GM23338 (cell line): ENCODE measurements at regions not wholly inside any gene's neighbourhood (a gene's known extent, or its start where the extent isn't known, plus 50 kb on each side); places are given as distances from the start of the nearest gene placed in this dataset.

Experiments used
- ATAC-seq: fragments of 200-7000 bp; cut with Tn5 transposase; 3 replicates; pipeline ENCODE4 v1.9.1; 2020
- DNase-seq: peaks from one replicate; pipeline ENCODE4 v3.0.0-alpha.2; 2015; ENCODE audit warnings: low spot score
- H2AFZ ChIP-seq: fragments of 200-600 bp; sonication (generic); 2 replicates; pipeline ENCODE4 v1.8.0; 2016; ENCODE audit warnings: antibody characterized with exemption, mild to moderate bottlenecking, moderate library complexity
- H3F3A ChIP-seq: fragments of 200-600 bp; sonication (generic); replicated peaks from 2 replicates; pipeline ENCODE4 v1.8.0; 2017; ENCODE audit warnings: antibody characterized with exemption, mixed run types, low read depth
- H3K27ac ChIP-seq: fragments of 200-600 bp; sonication (generic); 2 replicates; pipeline ENCODE4 v1.6.1; 2016; ENCODE audit warnings: low read depth
- H3K27me3 ChIP-seq: fragments of 200-600 bp; sonication (generic); 2 replicates; pipeline ENCODE4 v1.8.0; 2016; ENCODE audit warnings: mild to moderate bottlenecking, mixed run types, moderate library complexity; ENCODE audit not compliant: insufficient read depth
- H3K36me3 ChIP-seq: fragments of 200-600 bp; sonication (generic); 2 replicates; pipeline ENCODE4 v1.8.0; 2016; ENCODE audit warnings: mild to moderate bottlenecking; ENCODE audit not compliant: insufficient read depth
- H3K4me1 ChIP-seq: fragments of 200-600 bp; sonication (generic); 2 replicates; pipeline ENCODE4 v1.8.0; 2016; ENCODE audit warnings: mild to moderate bottlenecking, moderate library complexity; ENCODE audit not compliant: insufficient read depth
- H3K4me2 ChIP-seq: fragments of 200-600 bp; sonication (generic); 2 replicates; pipeline ENCODE4 v1.7.1; 2017; ENCODE audit warnings: mixed run types
- H3K4me3 ChIP-seq: fragments of 200-600 bp; sonication (generic); 2 replicates; pipeline ENCODE4 v1.6.1; 2016; ENCODE audit warnings: mixed run types
- H3K79me2 ChIP-seq: fragments of 200-600 bp; sonication (generic); replicated peaks from 2 replicates; pipeline ENCODE4 v1.8.0; 2017; ENCODE audit warnings: mild to moderate bottlenecking; ENCODE audit not compliant: insufficient read depth
- H3K9me2 ChIP-seq: fragments of 200-600 bp; sonication (generic); 2 replicates; pipeline ENCODE4 v1.8.0; 2017; ENCODE audit not compliant: insufficient read depth
- H4K20me1 ChIP-seq: fragments of 200-600 bp; sonication (generic); replicated peaks from 2 replicates; pipeline ENCODE4 v1.8.0; 2017; ENCODE audit warnings: mild to moderate bottlenecking; ENCODE audit not compliant: insufficient read depth
- H3K27ac Mint-ChIP-seq: 2 replicates; pipeline ENCODE4 v1.8.0; 2020; ENCODE audit warnings: inconsistent platforms, mild to moderate bottlenecking, moderate library complexity, mixed read lengths
- H3K27me3 Mint-ChIP-seq: 3 replicates; pipeline ENCODE4 v1.8.0; 2022; ENCODE audit warnings: low read depth, mild to moderate bottlenecking, moderate library complexity, mixed read lengths, inconsistent platforms; ENCODE audit not compliant: insufficient read depth, poor library complexity
- H3K36me3 Mint-ChIP-seq: 3 replicates; pipeline ENCODE4 v1.8.0; 2021; ENCODE audit warnings: low read depth, mild to moderate bottlenecking, inconsistent platforms, moderate library complexity, mixed read lengths
- H3K4me1 Mint-ChIP-seq: 3 replicates; pipeline ENCODE4 v1.8.0; 2020; ENCODE audit warnings: mild to moderate bottlenecking, inconsistent platforms, mixed read lengths
- H3K4me3 Mint-ChIP-seq: 3 replicates; pipeline ENCODE4 v1.8.0; 2021; ENCODE audit warnings: moderate library complexity, mild to moderate bottlenecking, inconsistent platforms, mixed read lengths
- H3K9me3 Mint-ChIP-seq: 3 replicates; pipeline ENCODE4 v1.8.0; 2020; ENCODE audit warnings: moderate library complexity, mild to moderate bottlenecking, inconsistent platforms, mixed read lengths
- CREB1 ChIP-seq: fragments of 250-450 bp; sonication (Bioruptor Pico); IDR thresholded peaks from 2 replicates; pipeline ENCODE4 v1.5.0; 2020; ENCODE audit warnings: low read depth, mild to moderate bottlenecking, moderate library complexity
- CTCF ChIP-seq, 2 experiments: fragments of 200-600 bp in 1 of 2; sonication (generic) in 1 of 2; conservative IDR thresholded peaks; 2 replicates each; pipeline versions ENCODE4 v1.5.1 to v1.6.1; 2016 to 2017; ENCODE audit warnings: antibody characterized with exemption in 2 of 2, low read depth in 2 of 2, mild to moderate bottlenecking in 2 of 2, moderate library complexity in 1 of 2
- ETS1 ChIP-seq: IDR thresholded peaks from 2 replicates; pipeline ENCODE4 v1.6.1; 2016; ENCODE audit warnings: antibody characterized with exemption
- EZH2 ChIP-seq: fragments of 200-600 bp; sonication (generic); IDR thresholded peaks from one replicate; pipeline ENCODE4 v1.8.0; 2017; ENCODE audit warnings: antibody characterized with exemption, mild to moderate bottlenecking, low read depth; ENCODE audit not compliant: unreplicated experiment
- EZH2phosphoT487 ChIP-seq: fragments of 200-600 bp; sonication (generic); IDR thresholded peaks from one replicate; pipeline ENCODE4 v1.8.1; 2018; ENCODE audit warnings: antibody characterized with exemption; ENCODE audit not compliant: unreplicated experiment
- JUNB ChIP-seq: IDR thresholded peaks from one replicate; pipeline ENCODE4 v1.6.1; 2016; ENCODE audit warnings: antibody characterized with exemption; ENCODE audit not compliant: unreplicated experiment
- NANOG ChIP-seq: IDR thresholded peaks from 2 replicates; pipeline ENCODE4 v1.6.1; 2016; ENCODE audit warnings: antibody characterized with exemption, borderline replicate concordance
- POLR2AphosphoS5 ChIP-seq: IDR thresholded peaks from 2 replicates; pipeline ENCODE4 v1.6.1; 2016; ENCODE audit warnings: antibody characterized with exemption, low read depth
- REST ChIP-seq: IDR thresholded peaks from one replicate; pipeline ENCODE4 v1.6.1; 2018; ENCODE audit warnings: antibody characterized with exemption; ENCODE audit not compliant: unreplicated experiment
- STAT1 ChIP-seq: IDR thresholded peaks from one replicate; pipeline ENCODE4 v1.6.1; 2016; ENCODE audit warnings: antibody characterized with exemption; ENCODE audit not compliant: unreplicated experiment
- ZNF114 ChIP-seq: fragments of 250-450 bp; sonication (Bioruptor Pico); IDR thresholded peaks from 2 replicates; pipeline ENCODE4 v1.5.0; 2020; ENCODE audit warnings: mild to moderate bottlenecking, moderate library complexity
- ZNF331 ChIP-seq: fragments of 250-450 bp; sonication (Bioruptor Pico); IDR thresholded peaks from 2 replicates; pipeline ENCODE4 v1.5.0; 2020; ENCODE audit warnings: low read depth, mild to moderate bottlenecking, moderate library complexity
- ZNF462 ChIP-seq: fragments of 250-450 bp; sonication (Bioruptor Pico); IDR thresholded peaks from 2 replicates; pipeline ENCODE4 v1.5.0; 2020; ENCODE audit warnings: mild to moderate bottlenecking, moderate library complexity

GRCh38 chr12:60399064-60399463 is 803.2 kb downstream of the SLC16A7 start:
- Mint-ChIP-seq H3K4me1 (no peaks in the 10 kb centered on the region), H3K36me3 (no peaks in the 10 kb centered on the region), H3K27ac (no peak overlapping the region), H3K4me3 (no peak overlapping the region), H3K9me3 (no peaks in the 10 kb centered on the region), H3K27me3 (no peaks in the 10 kb centered on the region)
- TF ChIP-seq ZNF114 (CRISPR knock-in tag) (no peak), JUNB (no peak), ZNF331 (CRISPR knock-in tag) (no peak), POLR2AphosphoS5 (no peak), CREB1 (CRISPR knock-in tag) (no peak), REST (no peak), NANOG (no peak), EZH2phosphoT487 (no peak), ZNF462 (CRISPR knock-in tag) (no peak), ETS1 (no peak), CTCF (conservative IDR thresholded peaks at IDR 0.05; ENCODE audit: low read depth in 2 of 2) (no peak), STAT1 (no peak), EZH2 (no peak)
- H2AFZ ChIP-seq, result no peak overlapping the region
- ATAC-seq (no peak), DNase-seq (no peak)
- no peak overlapping the region for H3K4me3 ChIP-seq
- no peaks in the 10 kb centered on the region for H3K9me2 ChIP-seq
- H3K4me2 ChIP-seq, result no peak overlapping the region
- no peaks in the 10 kb centered on the region for H3K79me2 ChIP-seq
- H3K27ac ChIP-seq, result no peak overlapping the region
- no peaks in the 10 kb centered on the region for H4K20me1 ChIP-seq
- no peaks in the 10 kb centered on the region for H3K36me3 ChIP-seq
- no peaks in the 10 kb centered on the region for H3F3A ChIP-seq
- H3K4me1 ChIP-seq, result no peaks in the 10 kb centered on the region
- no peaks in the 10 kb centered on the region for H3K27me3 ChIP-seq
